Activated CD8-positive, alpha-beta memory T cell treated with anti-CD3 and anti-CD28 coated beads, Interleukin-2, amount 50 U/mL, for 4 hours (primary cell): ENCODE measurements at regions not wholly inside any gene's neighbourhood (a gene's known extent, or its start where the extent isn't known, plus 50 kb on each side); places are given as distances from the start of the nearest gene placed in this dataset.
"Not testable (repeated sequence)": the region's sequence is repeated elsewhere in the genome, so short reads cannot be mapped to it uniquely, and the experiment has no call there.

Experiments
- DNase-seq: peaks from one replicate; pipeline ENCODE4 v3.0.0-alpha.2; 2020

- not testable (repeated sequence) for DNase-seq
Observed at GRCh38 chr5:34096033-34096432, 53.0 kb upstream of the C1QTNF3 start.

- not testable (repeated sequence) for DNase-seq
Observed at GRCh38 chr5:34099891-34100290, 56.9 kb upstream of the C1QTNF3 start.

- not testable (repeated sequence) for DNase-seq
Observed at GRCh38 chr5:34101567-34101966, 58.6 kb upstream of the C1QTNF3 start.

GRCh38 chr5:34108897-34109296, 65.9 kb upstream of the C1QTNF3 start:
- DNase-seq: not testable (repeated sequence)

GRCh38 chr5:34124280-34124679, 81.3 kb upstream of the C1QTNF3 start:
- DNase-seq: not testable (repeated sequence)

- DNase-seq: not testable (repeated sequence)
Observed at GRCh38 chr5:34125354-34125753, 82.3 kb upstream of the C1QTNF3 start.

- not testable (repeated sequence) for DNase-seq
Observed at GRCh38 chr5:34126741-34127140, 83.7 kb upstream of the C1QTNF3 start.

GRCh38 chr5:34127818-34128217, 84.8 kb upstream of the C1QTNF3 start:
- not testable (repeated sequence) for DNase-seq

GRCh38 chr5:34128890-34129289, 85.9 kb upstream of the C1QTNF3 start:
- not testable (repeated sequence) for DNase-seq

GRCh38 chr5:34154988-34155387, 112.0 kb upstream of the C1QTNF3 start:
- not testable (repeated sequence) for DNase-seq

- DNase-seq: not testable (repeated sequence)
Observed at GRCh38 chr5:34156703-34157414, 113.8 kb upstream of the C1QTNF3 start.

- not testable (repeated sequence) for DNase-seq
Observed at GRCh38 chr5:34160904-34161303, 117.9 kb upstream of the C1QTNF3 start.

GRCh38 chr5:34171398-34171797, 128.4 kb upstream of the C1QTNF3 start:
- not testable (repeated sequence) for DNase-seq

GRCh38 chr5:34179453-34180190, 136.6 kb upstream of the C1QTNF3 start:
- not testable (repeated sequence) for DNase-seq

- not testable (repeated sequence) for DNase-seq
Observed at GRCh38 chr5:34180225-34180624, 137.2 kb upstream of the C1QTNF3 start.

GRCh38 chr5:34180940-34181614, 138.1 kb upstream of the C1QTNF3 start:
- not testable (repeated sequence) for DNase-seq

- not testable (repeated sequence) for DNase-seq
Observed at GRCh38 chr5:34185005-34185404, 142.0 kb upstream of the C1QTNF3 start.

- DNase-seq: not testable (repeated sequence)
Observed at GRCh38 chr5:34185572-34185971, 142.6 kb upstream of the C1QTNF3 start.

GRCh38 chr5:34186108-34186507, 143.1 kb upstream of the C1QTNF3 start:
- DNase-seq: not testable (repeated sequence)

- DNase-seq: not testable (repeated sequence)
Observed at GRCh38 chr5:34186865-34187264, 143.9 kb upstream of the C1QTNF3 start.

GRCh38 chr5:34187441-34187840, 144.4 kb upstream of the C1QTNF3 start:
- not testable (repeated sequence) for DNase-seq

GRCh38 chr5:34188001-34188822, 145.2 kb upstream of the C1QTNF3 start:
- not testable (repeated sequence) for DNase-seq
